ENCODE measurements at regions not wholly inside any gene's neighbourhood (a gene's known extent, or its start where the extent isn't known, plus 50 kb on each side); places are given as distances from the start of the nearest gene placed in this dataset.
"Not testable (repeated sequence)": the region's sequence is repeated elsewhere in the genome, so short reads cannot be mapped to it uniquely, and the experiment has no call there.

DNA sequence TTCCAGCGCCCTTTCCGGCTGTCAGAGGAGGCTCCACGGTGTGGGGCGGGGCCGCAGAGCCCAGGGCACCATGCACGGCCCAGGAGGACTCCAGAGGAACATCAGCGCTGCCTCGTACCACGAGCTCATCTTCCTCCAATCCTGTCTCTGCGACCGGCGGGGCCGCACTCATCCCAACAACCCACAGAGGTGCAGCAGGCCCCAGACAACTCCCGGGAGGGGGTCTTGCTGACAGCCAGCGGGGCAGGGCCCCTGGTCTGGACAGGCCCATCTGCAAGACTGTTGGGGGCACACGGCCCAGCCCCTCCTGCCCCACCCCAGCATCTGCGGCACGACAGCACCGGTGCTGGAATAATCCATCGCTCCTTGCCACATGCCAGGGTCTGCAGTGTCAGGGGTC lies 88.8 kb downstream of the OLFM1 start:
- ChIA-PET CTCF (interaction anchor here (1.2 to 1.8 kb wide), 2 partner anchors 32 to 237 kb away, joined by 3 to 6 read pairs; no protein-coding TSS in a partner anchor), POLR2A (no interaction called here)
- no peak for ATAC-seq
- TF ChIP-seq, protein P1, sequence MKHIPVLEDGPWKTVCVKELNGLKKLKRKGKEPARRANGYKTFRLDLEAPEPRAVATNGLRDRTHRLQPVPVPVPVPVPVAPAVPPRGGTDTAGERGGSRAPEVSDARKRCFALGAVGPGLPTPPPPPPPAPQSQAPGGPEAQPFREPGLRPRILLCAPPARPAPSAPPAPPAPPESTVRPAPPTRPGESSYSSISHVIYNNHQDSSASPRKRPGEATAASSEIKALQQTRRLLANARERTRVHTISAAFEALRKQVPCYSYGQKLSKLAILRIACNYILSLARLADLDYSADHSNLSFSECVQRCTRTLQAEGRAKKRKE (CRISPR knock-in tag; IDR thresholded peaks at IDR 0.05; ENCODE audit: low read depth) = no peak
- TF ChIP-seq, protein P2, sequence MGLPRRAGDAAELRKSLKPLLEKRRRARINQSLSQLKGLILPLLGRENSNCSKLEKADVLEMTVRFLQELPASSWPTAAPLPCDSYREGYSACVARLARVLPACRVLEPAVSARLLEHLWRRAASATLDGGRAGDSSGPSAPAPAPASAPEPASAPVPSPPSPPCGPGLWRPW (IDR thresholded peaks at IDR 0.05) = no peak
- TF ChIP-seq CHD2 (IDR thresholded peaks at IDR 0.05; ENCODE audit: low read length, partially characterized antibody) (no peak), HOXA7 (CRISPR knock-in tag; IDR thresholded peaks at IDR 0.05) (no peak), NPAS2 (CRISPR knock-in tag; IDR thresholded peaks at IDR 0.05; ENCODE audit: borderline replicate concordance) (no peak)
- TF ChIP-seq, protein P3, sequence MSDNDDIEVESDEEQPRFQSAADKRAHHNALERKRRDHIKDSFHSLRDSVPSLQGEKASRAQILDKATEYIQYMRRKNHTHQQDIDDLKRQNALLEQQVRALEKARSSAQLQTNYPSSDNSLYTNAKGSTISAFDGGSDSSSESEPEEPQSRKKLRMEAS (IDR thresholded peaks at IDR 0.05) = no peak
- Histone ChIP-seq H3K4me2 (no peak overlapping the region), H3K9me3 (no peaks in the 10 kb centered on the region), H3K4me1 (no peaks in the 10 kb centered on the region), H3K4me3 (no peak overlapping the region), H3K27ac (no peak overlapping the region)
- FAIRE-seq = no peak
- WGBS (ENCODE audit: missing lambda C conversion rate) = 45% methylated on average over 13 of the region's 20 CpGs
- DNase-seq (ENCODE audit: low read depth in 1 of 2, low spot score in 1 of 2) = no peak

DNA sequence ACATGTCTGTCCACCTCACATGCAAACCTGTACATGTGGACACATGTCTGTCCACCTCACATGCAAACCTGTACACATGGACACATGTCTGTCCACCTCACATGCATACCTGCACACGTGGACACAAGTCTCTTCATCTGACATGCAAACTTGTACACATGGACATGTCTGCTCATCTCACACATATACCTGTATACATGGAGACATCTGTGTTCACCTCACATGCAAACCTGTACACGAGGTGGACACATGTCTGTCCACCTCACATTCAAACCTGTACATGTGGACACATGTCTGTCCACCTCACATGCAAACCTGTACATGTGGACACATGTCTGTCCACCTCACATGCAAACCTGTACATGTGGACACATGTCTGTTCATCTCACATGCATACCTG lies 90.1 kb downstream of the OLFM1 start:
- H3K9me3 ChIP-seq; H3K4me3 ChIP-seq; DNase-seq (ENCODE audit: low read depth in 1 of 2, low spot score in 1 of 2); H3K4me1 ChIP-seq; H3K27ac ChIP-seq; ATAC-seq; POLR2A ChIA-PET; FAIRE-seq; H3K4me2 ChIP-seq: not testable (repeated sequence)
- 0% methylated on average over 2 of the region's 2 CpGs for WGBS (ENCODE audit: missing lambda C conversion rate)
- CTCF ChIA-PET = interaction anchor here (1.2 kb wide), 1 partner anchor 31 kb away, joined by 3 read pairs; no protein-coding TSS in a partner anchor

DNA sequence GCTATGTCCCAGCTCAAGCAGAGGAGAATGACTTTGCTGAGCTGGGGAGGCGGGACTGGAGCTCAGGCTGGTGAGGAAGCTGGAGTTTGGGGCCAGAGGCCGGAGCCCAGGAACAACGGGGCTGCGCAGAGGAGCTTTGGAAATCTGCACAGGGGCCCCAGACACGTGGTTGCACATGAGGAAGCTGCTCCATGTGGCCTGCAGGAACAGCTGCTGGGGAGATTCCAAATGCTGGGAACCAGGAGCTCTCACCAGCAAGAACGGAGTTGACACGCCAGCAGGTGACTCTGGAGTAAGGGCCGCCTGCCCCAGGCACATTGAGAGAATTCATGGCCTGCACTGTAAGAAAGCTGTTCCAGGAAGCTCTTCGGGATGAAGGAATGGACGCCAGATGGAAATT lies 91.0 kb downstream of the OLFM1 start:
- CTCF ChIA-PET = interaction anchor here (0.7 to 1.1 kb wide), 3 partner anchors 12 to 235 kb away, joined by 3 read pairs; no protein-coding TSS in a partner anchor
- POLR2A ChIA-PET = no interaction called here
- Histone ChIP-seq H3K4me2 (no peak overlapping the region), H3K27ac (no peak overlapping the region), H3K4me1 (no peaks in the 10 kb centered on the region), H3K4me3 (no peak overlapping the region), H3K9me3 (no peaks in the 10 kb centered on the region)
- no peak for DNase-seq (ENCODE audit: low read depth in 1 of 2, low spot score in 1 of 2)
- FAIRE-seq = no peak
- WGBS (ENCODE audit: missing lambda C conversion rate) = 46% methylated on average over 8 of the region's 10 CpGs
- TF ChIP-seq GATA3 (IDR thresholded peaks at IDR 0.05; ENCODE audit: borderline replicate concordance) (no peak), HEYL (CRISPR knock-in tag; IDR thresholded peaks at IDR 0.05) (no peak), FOSL2 (IDR thresholded peaks at IDR 0.05) (no peak), FOSL2 (CRISPR knock-in tag; IDR thresholded peaks at IDR 0.05) (no peak), MAZ (IDR thresholded peaks at IDR 0.05; ENCODE audit: borderline replicate concordance, low read depth, low read length) (no peak), EP300 (IDR thresholded peaks at IDR 0.05) (no peak), RARB (CRISPR knock-in tag; IDR thresholded peaks at IDR 0.05) (no peak), NFE2L2 (conservative IDR thresholded peaks at IDR 0.05; ENCODE audit: low read length) (no peak), HDAC2 (IDR thresholded peaks at IDR 0.05) (no peak), FOSB (CRISPR knock-in tag; IDR thresholded peaks at IDR 0.05) (no peak), POLR2AphosphoS2 (conservative IDR thresholded peaks at IDR 0.05; ENCODE audit: low read length) (no peak), FOXS1 (CRISPR knock-in tag; IDR thresholded peaks at IDR 0.05) (no peak), HOXB13 (CRISPR knock-in tag; IDR thresholded peaks at IDR 0.05; ENCODE audit: low read depth) (no peak), NR3C1 (IDR thresholded peaks at IDR 0.05) (no peak), RAD21 (conservative IDR thresholded peaks at IDR 0.05 in 1 of 2, IDR thresholded peaks at IDR 0.05 in 1 of 2) (no peak)
- TF ChIP-seq, protein P1 (CRISPR knock-in tag; IDR thresholded peaks at IDR 0.05; ENCODE audit: low read depth) = no peak
- TF ChIP-seq, protein P4, sequence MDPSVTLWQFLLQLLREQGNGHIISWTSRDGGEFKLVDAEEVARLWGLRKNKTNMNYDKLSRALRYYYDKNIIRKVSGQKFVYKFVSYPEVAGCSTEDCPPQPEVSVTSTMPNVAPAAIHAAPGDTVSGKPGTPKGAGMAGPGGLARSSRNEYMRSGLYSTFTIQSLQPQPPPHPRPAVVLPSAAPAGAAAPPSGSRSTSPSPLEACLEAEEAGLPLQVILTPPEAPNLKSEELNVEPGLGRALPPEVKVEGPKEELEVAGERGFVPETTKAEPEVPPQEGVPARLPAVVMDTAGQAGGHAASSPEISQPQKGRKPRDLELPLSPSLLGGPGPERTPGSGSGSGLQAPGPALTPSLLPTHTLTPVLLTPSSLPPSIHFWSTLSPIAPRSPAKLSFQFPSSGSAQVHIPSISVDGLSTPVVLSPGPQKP (IDR thresholded peaks at IDR 0.05; ENCODE audit: low read depth, low read length) = no peak
- ATAC-seq = no peak

All from A549 (cell line).